ENCODE measurements at regions not wholly inside any gene's neighbourhood (a gene's known extent, or its start where the extent isn't known, plus 50 kb on each side); places are given as distances from the start of the nearest gene placed in this dataset.

- Histone ChIP-seq H3K4me3 (ENCODE audit: low read depth in 1 of 2, low read length in 2 of 2) (no peak overlapping the region), H3K4me1 (ENCODE audit: control insufficient read depth in 1 of 2, insufficient read depth in 2 of 2, low read length in 2 of 2) (no peaks in the 10 kb centered on the region)
These were observed 74.3 kb downstream of the ANKRD7 start for GRCh38 chr7:118298771-118299170.

GRCh38 chr7:118300177-118300576 lies 75.7 kb downstream of the ANKRD7 start:
- Histone ChIP-seq H3K36me3 (ENCODE audit: control insufficient read depth in 1 of 2, insufficient read depth in 2 of 2, low read length in 2 of 2) (no peaks in the 10 kb centered on the region), H3K9me3 (ENCODE audit: control insufficient read depth in 1 of 2, low read length in 2 of 2) (no peaks in the 10 kb centered on the region), H3K27me3 (ENCODE audit: low read depth, low read length) (no peaks in the 10 kb centered on the region), H3K4me1 (ENCODE audit: control insufficient read depth in 1 of 2, insufficient read depth in 2 of 2, low read length in 2 of 2) (no peaks in the 10 kb centered on the region), H3K4me3 (ENCODE audit: low read depth in 1 of 2, low read length in 2 of 2) (no peak overlapping the region), H3K27ac (ENCODE audit: low read length) (no peak overlapping the region)

More at GRCh38 chr7:118298771-118299170, 74.3 kb downstream of the ANKRD7 start:
- Histone ChIP-seq H3K9me3 (ENCODE audit: control insufficient read depth in 1 of 2, low read length in 2 of 2) (no peaks in the 10 kb centered on the region), H3K36me3 (ENCODE audit: control insufficient read depth in 1 of 2, insufficient read depth in 2 of 2, low read length in 2 of 2) (no peaks in the 10 kb centered on the region), H3K27ac (ENCODE audit: low read length) (no peak overlapping the region), H3K27me3 (ENCODE audit: low read depth, low read length) (no peaks in the 10 kb centered on the region)

- H3K9me3 ChIP-seq (ENCODE audit: control insufficient read depth in 1 of 2, low read length in 2 of 2): no peaks in the 10 kb centered on the region
- H3K27me3 ChIP-seq (ENCODE audit: low read depth, low read length): no peaks in the 10 kb centered on the region
- no peak overlapping the region for H3K27ac ChIP-seq (ENCODE audit: low read length)
- no peak overlapping the region for H3K4me3 ChIP-seq (ENCODE audit: low read depth in 1 of 2, low read length in 2 of 2)
- H3K36me3 ChIP-seq (ENCODE audit: control insufficient read depth in 1 of 2, insufficient read depth in 2 of 2, low read length in 2 of 2): no peaks in the 10 kb centered on the region
- H3K4me1 ChIP-seq (ENCODE audit: control insufficient read depth in 1 of 2, insufficient read depth in 2 of 2, low read length in 2 of 2): no peaks in the 10 kb centered on the region
These were observed 79.6 kb downstream of the ANKRD7 start for GRCh38 chr7:118304100-118304499.

GRCh38 chr7:118305671-118306070 lies 81.2 kb downstream of the ANKRD7 start:
- H3K36me3 ChIP-seq (ENCODE audit: control insufficient read depth in 1 of 2, insufficient read depth in 2 of 2, low read length in 2 of 2): no peaks in the 10 kb centered on the region
- H3K4me1 ChIP-seq (ENCODE audit: control insufficient read depth in 1 of 2, insufficient read depth in 2 of 2, low read length in 2 of 2): no peaks in the 10 kb centered on the region
- no peak overlapping the region for H3K27ac ChIP-seq (ENCODE audit: low read length)
- H3K4me3 ChIP-seq (ENCODE audit: low read depth in 1 of 2, low read length in 2 of 2): no peak overlapping the region
- no peaks in the 10 kb centered on the region for H3K9me3 ChIP-seq (ENCODE audit: control insufficient read depth in 1 of 2, low read length in 2 of 2)
- H3K27me3 ChIP-seq (ENCODE audit: low read depth, low read length): no peaks in the 10 kb centered on the region

GRCh38 chr7:118306771-118307170 lies 82.3 kb downstream of the ANKRD7 start:
- Histone ChIP-seq H3K4me3 (ENCODE audit: low read depth in 1 of 2, low read length in 2 of 2) (no peak overlapping the region), H3K27me3 (ENCODE audit: low read depth, low read length) (no peaks in the 10 kb centered on the region), H3K36me3 (ENCODE audit: control insufficient read depth in 1 of 2, insufficient read depth in 2 of 2, low read length in 2 of 2) (no peaks in the 10 kb centered on the region), H3K9me3 (ENCODE audit: control insufficient read depth in 1 of 2, low read length in 2 of 2) (no peaks in the 10 kb centered on the region), H3K27ac (ENCODE audit: low read length) (no peak overlapping the region), H3K4me1 (ENCODE audit: control insufficient read depth in 1 of 2, insufficient read depth in 2 of 2, low read length in 2 of 2) (no peaks in the 10 kb centered on the region)

- Histone ChIP-seq H3K4me3 (ENCODE audit: low read depth in 1 of 2, low read length in 2 of 2) (no peak overlapping the region), H3K9me3 (ENCODE audit: control insufficient read depth in 1 of 2, low read length in 2 of 2) (no peaks in the 10 kb centered on the region), H3K36me3 (ENCODE audit: control insufficient read depth in 1 of 2, insufficient read depth in 2 of 2, low read length in 2 of 2) (no peaks in the 10 kb centered on the region), H3K27me3 (ENCODE audit: low read depth, low read length) (no peaks in the 10 kb centered on the region), H3K27ac (ENCODE audit: low read length) (no peak overlapping the region), H3K4me1 (ENCODE audit: control insufficient read depth in 1 of 2, insufficient read depth in 2 of 2, low read length in 2 of 2) (no peaks in the 10 kb centered on the region)
These were observed 86.8 kb downstream of the ANKRD7 start for GRCh38 chr7:118311121-118311836.

GRCh38 chr7:118312051-118312450 lies 87.5 kb downstream of the ANKRD7 start:
- H3K4me3 ChIP-seq (ENCODE audit: low read depth in 1 of 2, low read length in 2 of 2): no peak overlapping the region
- no peak overlapping the region for H3K27ac ChIP-seq (ENCODE audit: low read length)
- no peaks in the 10 kb centered on the region for H3K4me1 ChIP-seq (ENCODE audit: control insufficient read depth in 1 of 2, insufficient read depth in 2 of 2, low read length in 2 of 2)
- no peaks in the 10 kb centered on the region for H3K36me3 ChIP-seq (ENCODE audit: control insufficient read depth in 1 of 2, insufficient read depth in 2 of 2, low read length in 2 of 2)
- no peaks in the 10 kb centered on the region for H3K9me3 ChIP-seq (ENCODE audit: control insufficient read depth in 1 of 2, low read length in 2 of 2)
- H3K27me3 ChIP-seq (ENCODE audit: low read depth, low read length): no peaks in the 10 kb centered on the region

GRCh38 chr7:118312966-118313365 lies 88.5 kb downstream of the ANKRD7 start:
- no peaks in the 10 kb centered on the region for H3K4me1 ChIP-seq (ENCODE audit: control insufficient read depth in 1 of 2, insufficient read depth in 2 of 2, low read length in 2 of 2)
- H3K27ac ChIP-seq (ENCODE audit: low read length): no peak overlapping the region
- H3K4me3 ChIP-seq (ENCODE audit: low read depth in 1 of 2, low read length in 2 of 2): no peak overlapping the region
- no peaks in the 10 kb centered on the region for H3K27me3 ChIP-seq (ENCODE audit: low read depth, low read length)
- no peaks in the 10 kb centered on the region for H3K36me3 ChIP-seq (ENCODE audit: control insufficient read depth in 1 of 2, insufficient read depth in 2 of 2, low read length in 2 of 2)
- no peaks in the 10 kb centered on the region for H3K9me3 ChIP-seq (ENCODE audit: control insufficient read depth in 1 of 2, low read length in 2 of 2)

GRCh38 chr7:118324790-118325449 lies 100.4 kb downstream of the ANKRD7 start:
- no peaks in the 10 kb centered on the region for H3K4me1 ChIP-seq (ENCODE audit: control insufficient read depth in 1 of 2, insufficient read depth in 2 of 2, low read length in 2 of 2)
- H3K9me3 ChIP-seq (ENCODE audit: control insufficient read depth in 1 of 2, low read length in 2 of 2): no peaks in the 10 kb centered on the region
- H3K27me3 ChIP-seq (ENCODE audit: low read depth, low read length): no peaks in the 10 kb centered on the region
- H3K4me3 ChIP-seq (ENCODE audit: low read depth in 1 of 2, low read length in 2 of 2): no peak overlapping the region
- H3K36me3 ChIP-seq (ENCODE audit: control insufficient read depth in 1 of 2, insufficient read depth in 2 of 2, low read length in 2 of 2): no peaks in the 10 kb centered on the region
- no peak overlapping the region for H3K27ac ChIP-seq (ENCODE audit: low read length)

- Histone ChIP-seq H3K9me3 (ENCODE audit: control insufficient read depth in 1 of 2, low read length in 2 of 2) (no peaks in the 10 kb centered on the region), H3K4me1 (ENCODE audit: control insufficient read depth in 1 of 2, insufficient read depth in 2 of 2, low read length in 2 of 2) (no peaks in the 10 kb centered on the region), H3K36me3 (ENCODE audit: control insufficient read depth in 1 of 2, insufficient read depth in 2 of 2, low read length in 2 of 2) (no peaks in the 10 kb centered on the region), H3K27ac (ENCODE audit: low read length) (no peak overlapping the region), H3K4me3 (ENCODE audit: low read depth in 1 of 2, low read length in 2 of 2) (no peak overlapping the region), H3K27me3 (ENCODE audit: low read depth, low read length) (no peaks in the 10 kb centered on the region)
These were observed 100.9 kb downstream of the ANKRD7 start for GRCh38 chr7:118325450-118325808.

GRCh38 chr7:118327174-118327573 lies 102.7 kb downstream of the ANKRD7 start:
- Histone ChIP-seq H3K4me1 (ENCODE audit: control insufficient read depth in 1 of 2, insufficient read depth in 2 of 2, low read length in 2 of 2) (no peaks in the 10 kb centered on the region), H3K27ac (ENCODE audit: low read length) (no peak overlapping the region), H3K36me3 (ENCODE audit: control insufficient read depth in 1 of 2, insufficient read depth in 2 of 2, low read length in 2 of 2) (no peaks in the 10 kb centered on the region), H3K4me3 (ENCODE audit: low read depth in 1 of 2, low read length in 2 of 2) (no peak overlapping the region), H3K27me3 (ENCODE audit: low read depth, low read length) (no peaks in the 10 kb centered on the region), H3K9me3 (ENCODE audit: control insufficient read depth in 1 of 2, low read length in 2 of 2) (no peaks in the 10 kb centered on the region)
